Gastrocnemius medialis (tissue), 4 donors: ENCODE measurements at regions not wholly inside any gene's neighbourhood (a gene's known extent, or its start where the extent isn't known, plus 50 kb on each side); places are given as distances from the start of the nearest gene placed in this dataset.

ENCODE experiments used
- CTCF ChIP-seq, 5 experiments: fragments of 450-650 bp in 3 of 5; fragments of 200-600 bp in 2 of 5; sonication (generic) in 2 of 5; IDR thresholded peaks in 4 of 5; conservative IDR thresholded peaks in 1 of 5; 1 replicate in 4 of 5; 2 replicates in 1 of 5; pipeline ENCODE4 v1.5.1; 2016 to 2019; ENCODE audit warnings: antibody characterized with exemption in 5 of 5, mild to moderate bottlenecking in 3 of 5, moderate library complexity in 3 of 5
- POLR2A ChIP-seq, 2 donors: fragments of 450-650 bp; IDR thresholded peaks; one replicate each; pipeline ENCODE4 v1.6.1; 2017; ENCODE audit warnings: antibody characterized with exemption in 2 of 2, mild to moderate bottlenecking in 2 of 2, moderate library complexity in 2 of 2

- TF ChIP-seq CTCF (IDR thresholded peaks at IDR 0.05 in 4 of 5, conservative IDR thresholded peaks at IDR 0.05 in 1 of 5) (no peak), POLR2A (IDR thresholded peaks at IDR 0.05) (no peak)
Measured at GRCh38 chr5:29230591-29230990, 1962.9 kb upstream of the CDH6 start.
